Progenitor cell of endocrine pancreas (in vitro differentiated cells): ENCODE measurements at regions not wholly inside any gene's neighbourhood (a gene's known extent, or its start where the extent isn't known, plus 50 kb on each side); places are given as distances from the start of the nearest gene placed in this dataset.

Experiments
- DNase-seq: peaks from one replicate; pipeline ENCODE4 v3.0.0; 2021; ENCODE audit warnings: low spot score; ENCODE audit not compliant: unreplicated experiment
- H3K27ac Mint-ChIP-seq: 2 replicates; pipeline ENCODE4 v1.8.0; 2021; ENCODE audit warnings: mild to moderate bottlenecking, moderate library complexity, mixed read lengths
- H3K27me3 Mint-ChIP-seq: 2 replicates; pipeline ENCODE4 v1.8.0; 2021; ENCODE audit warnings: mixed read lengths
- H3K36me3 Mint-ChIP-seq: 2 replicates; pipeline ENCODE4 v1.8.0; 2022; ENCODE audit warnings: mixed read lengths; ENCODE audit not compliant: insufficient read depth
- H3K4me1 Mint-ChIP-seq: 2 replicates; pipeline ENCODE4 v1.8.0; 2021; ENCODE audit warnings: low read depth, mixed read lengths
- H3K4me3 Mint-ChIP-seq: 2 replicates; pipeline ENCODE4 v1.8.0; 2021; ENCODE audit warnings: low read depth, mild to moderate bottlenecking, moderate library complexity, mixed read lengths
- H3K9me3 Mint-ChIP-seq: 2 replicates; pipeline ENCODE4 v1.8.0; 2021; ENCODE audit warnings: low read depth, mixed read lengths
- CTCF ChIP-seq: fragments of 200-600 bp; sonication (generic); IDR thresholded peaks from one replicate; pipeline ENCODE4 v1.5.0; 2021; ENCODE audit warnings: antibody characterized with exemption, mild to moderate bottlenecking; ENCODE audit not compliant: unreplicated experiment

GRCh38 chr13:80048802-80049201 is 292.1 kb downstream of the SPRY2 start:
- DNase-seq = no peak
- Mint-ChIP-seq H3K36me3 (no peaks in the 10 kb centered on the region), H3K9me3 (no peaks in the 10 kb centered on the region), H3K4me1 (peaks cover 12% of the 10 kb centered on the region), H3K27ac (no peak overlapping the region), H3K27me3 (peaks cover 3% of the 10 kb centered on the region), H3K4me3 (no peak overlapping the region)
- no peak for TF ChIP-seq CTCF

- Mint-ChIP-seq H3K36me3 (no peaks in the 10 kb centered on the region), H3K27me3 (peaks cover 3% of the 10 kb centered on the region), H3K9me3 (no peaks in the 10 kb centered on the region), H3K4me1 (peaks cover 12% of the 10 kb centered on the region), H3K4me3 (no peak overlapping the region), H3K27ac (no peak overlapping the region)
- no peak for DNase-seq
- TF ChIP-seq CTCF = no peak
Measured at GRCh38 chr13:80048030-80048429, 292.9 kb downstream of the SPRY2 start.

GRCh38 chr13:80047406-80047805 is 293.5 kb downstream of the SPRY2 start:
- Mint-ChIP-seq H3K4me3 (no peak overlapping the region), H3K27ac (no peak overlapping the region), H3K27me3 (peaks cover 3% of the 10 kb centered on the region), H3K9me3 (no peaks in the 10 kb centered on the region), H3K4me1 (peaks cover 12% of the 10 kb centered on the region), H3K36me3 (no peaks in the 10 kb centered on the region)
- no peak for TF ChIP-seq CTCF
- no peak for DNase-seq

- Mint-ChIP-seq H3K4me1 (peaks cover 1% of the 10 kb centered on the region), H3K4me3 (no peak overlapping the region), H3K27me3 (no peaks in the 10 kb centered on the region), H3K9me3 (peaks cover 2% of the 10 kb centered on the region), H3K36me3 (no peaks in the 10 kb centered on the region), H3K27ac (no peak overlapping the region)
- TF ChIP-seq CTCF = no peak
- no peak for DNase-seq
Measured at GRCh38 chr13:80040981-80041317, 300.0 kb downstream of the SPRY2 start.

GRCh38 chr13:80040196-80040980 is 300.5 kb downstream of the SPRY2 start:
- no peak for DNase-seq
- H3K4me1 Mint-ChIP-seq = peaks cover 1% of the 10 kb centered on the region
- TF ChIP-seq CTCF = no peak
- H3K36me3 Mint-ChIP-seq = no peaks in the 10 kb centered on the region
- H3K27ac Mint-ChIP-seq = no peak overlapping the region
- H3K4me3 Mint-ChIP-seq = no peak overlapping the region
- no peaks in the 10 kb centered on the region for H3K27me3 Mint-ChIP-seq
- H3K9me3 Mint-ChIP-seq = peaks cover 2% of the 10 kb centered on the region
